H9 (cell line): ENCODE measurements at regions not wholly inside any gene's neighbourhood (a gene's known extent, or its start where the extent isn't known, plus 50 kb on each side); places are given as distances from the start of the nearest gene placed in this dataset.

Experiments
- DNase-seq: peaks from one replicate; pipeline ENCODE4 v3.0.0-alpha.2; 2017
- H2AFZ ChIP-seq: one replicate; pipeline ENCODE4 v1.6.1; 2013; ENCODE audit warnings: mild to moderate bottlenecking, low read length, control low read depth, moderate library complexity
- H2AK5ac ChIP-seq: 2 replicates; pipeline ENCODE4 v1.6.1; 2013; ENCODE audit warnings: low read length, control low read depth, mixed read lengths; ENCODE audit not compliant: insufficient read length
- H2BK120ac ChIP-seq: one replicate; pipeline ENCODE4 v1.6.1; 2013; ENCODE audit warnings: low read depth, mild to moderate bottlenecking, low read length, control low read depth, inconsistent platforms; ENCODE audit not compliant: poor library complexity, severe bottlenecking
- H2BK12ac ChIP-seq: 2 replicates; pipeline ENCODE4 v1.6.1; 2013; ENCODE audit warnings: low read length, control low read depth, mixed read lengths, low read depth; ENCODE audit not compliant: insufficient read length
- H2BK15ac ChIP-seq: 2 replicates; pipeline ENCODE4 v1.6.1; 2013; ENCODE audit warnings: low read depth, low read length, control low read depth
- H2BK20ac ChIP-seq: one replicate; pipeline ENCODE4 v1.6.1; 2013; ENCODE audit warnings: low read depth, mild to moderate bottlenecking, low read length, control low read depth, inconsistent platforms; ENCODE audit not compliant: poor library complexity, severe bottlenecking
- H2BK5ac ChIP-seq: 2 replicates; pipeline ENCODE4 v1.6.1; 2013; ENCODE audit warnings: low read length, control low read depth, mixed read lengths; ENCODE audit not compliant: insufficient read length
- H3K14ac ChIP-seq: 2 replicates; pipeline ENCODE4 v1.6.1; 2013; ENCODE audit warnings: low read length, control low read depth; ENCODE audit not compliant: insufficient read depth
- H3K18ac ChIP-seq: 2 replicates; pipeline ENCODE4 v1.6.1; 2013; ENCODE audit warnings: low read depth, mild to moderate bottlenecking, mixed read lengths, low read length, control low read depth; ENCODE audit not compliant: insufficient read length
- H3K23ac ChIP-seq: 2 replicates; pipeline ENCODE4 v1.6.1; 2013; ENCODE audit warnings: low read length, control low read depth, mixed read lengths, low read depth; ENCODE audit not compliant: insufficient read length
- H3K23me2 ChIP-seq: 2 replicates; pipeline ENCODE4 v1.6.1; 2013; ENCODE audit warnings: low read depth, mild to moderate bottlenecking, mixed read lengths, low read length, control low read depth; ENCODE audit not compliant: insufficient read length, poor library complexity, severe bottlenecking
- H3K27ac ChIP-seq: 2 replicates; pipeline ENCODE4 v1.5.1; 2013; ENCODE audit warnings: low read length, control low read depth, mixed read lengths, low read depth; ENCODE audit not compliant: insufficient read length
- H3K27me3 ChIP-seq: 2 replicates; pipeline ENCODE4 v1.6.1; 2013; ENCODE audit warnings: low read length, control low read depth, inconsistent platforms; ENCODE audit not compliant: insufficient read depth
- H3K4ac ChIP-seq: 2 replicates; pipeline ENCODE4 v1.6.1; 2013; ENCODE audit warnings: low read depth, mild to moderate bottlenecking, control low read depth, inconsistent platforms, low read length, moderate library complexity
- H3K4me1 ChIP-seq: 2 replicates; pipeline ENCODE4 v1.6.1; 2013; ENCODE audit warnings: low read length, control low read depth, inconsistent platforms; ENCODE audit not compliant: insufficient read depth
- H3K4me2 ChIP-seq: 2 replicates; pipeline ENCODE4 v1.6.1; 2013; ENCODE audit warnings: low read length, control low read depth, mixed read lengths; ENCODE audit not compliant: insufficient read length, insufficient read depth
- H3K56ac ChIP-seq: 2 replicates; pipeline ENCODE4 v1.6.1; 2013; ENCODE audit warnings: low read depth, mild to moderate bottlenecking, mixed read lengths, low read length, control low read depth; ENCODE audit not compliant: insufficient read length
- H3K79me1 ChIP-seq: 2 replicates; pipeline ENCODE4 v1.6.1; 2013; ENCODE audit warnings: low read depth, mild to moderate bottlenecking, moderate library complexity, low read length, control low read depth, inconsistent platforms; ENCODE audit not compliant: insufficient read depth, poor library complexity, severe bottlenecking
- H3K79me2 ChIP-seq: 2 replicates; pipeline ENCODE4 v1.6.1; 2013; ENCODE audit warnings: low read length, control low read depth, inconsistent platforms; ENCODE audit not compliant: insufficient read depth
- H3K9ac ChIP-seq: 2 replicates; pipeline ENCODE4 v1.6.1; 2013; ENCODE audit warnings: low read length, control low read depth, mixed read lengths; ENCODE audit not compliant: insufficient read length; ENCODE audit errors: extremely low read depth
- H3K9me3 ChIP-seq: one replicate; pipeline ENCODE4 v1.6.1; 2013; ENCODE audit warnings: low read depth, low read length, inconsistent platforms; ENCODE audit not compliant: control insufficient read depth
- H3T11ph ChIP-seq: one replicate; pipeline ENCODE4 v1.6.1; 2013; ENCODE audit warnings: mild to moderate bottlenecking, low read length, control low read depth, inconsistent platforms
- H4K20me1 ChIP-seq: one replicate; pipeline ENCODE4 v1.6.1; 2013; ENCODE audit not compliant: control insufficient read depth, insufficient read length, insufficient read depth
- H4K5ac ChIP-seq: 2 replicates; pipeline ENCODE4 v1.6.1; 2013; ENCODE audit warnings: low read depth, mild to moderate bottlenecking, mixed read lengths, low read length, control low read depth; ENCODE audit not compliant: insufficient read length
- H4K8ac ChIP-seq: replicated peaks from 2 replicates; pipeline ENCODE4 v1.6.1; 2013; ENCODE audit warnings: low read length, control low read depth, mixed read lengths, low read depth; ENCODE audit not compliant: insufficient read length
- H4K91ac ChIP-seq: 2 replicates; pipeline ENCODE4 v1.6.1; 2013; ENCODE audit warnings: low read depth, mild to moderate bottlenecking, moderate library complexity, mixed read lengths, low read length, control low read depth; ENCODE audit not compliant: insufficient read length
- H3K27ac Mint-ChIP-seq, 3 experiments: 2 replicates in 2 of 3; 3 replicates in 1 of 3; pipeline ENCODE4 v1.8.0; 2020 to 2021; ENCODE audit warnings: mixed read lengths in 3 of 3, mild to moderate bottlenecking in 1 of 3, moderate library complexity in 1 of 3
- H3K27me3 Mint-ChIP-seq: 2 replicates; pipeline ENCODE4 v1.8.0; 2021; ENCODE audit warnings: low read depth, mild to moderate bottlenecking, moderate library complexity, mixed read lengths
- H3K36me3 Mint-ChIP-seq, 3 experiments: 2 replicates in 2 of 3; 3 replicates in 1 of 3; pipeline ENCODE4 v1.8.0; 2020 to 2021; ENCODE audit warnings: low read depth in 3 of 3, mixed read lengths in 3 of 3; ENCODE audit not compliant: insufficient read depth in 1 of 3
- H3K4me1 Mint-ChIP-seq, 2 experiments: 2 replicates each; pipeline ENCODE4 v1.8.0; 2020; ENCODE audit warnings: mixed read lengths in 2 of 2
- H3K4me3 Mint-ChIP-seq, 2 experiments: 2 replicates in 1 of 2; 3 replicates in 1 of 2; pipeline ENCODE4 v1.8.0; 2020 to 2021; ENCODE audit warnings: mild to moderate bottlenecking in 2 of 2, mixed read lengths in 2 of 2, moderate library complexity in 1 of 2
- H3K9me3 Mint-ChIP-seq, 2 experiments: 2 replicates in 1 of 2; 3 replicates in 1 of 2; pipeline ENCODE4 v1.8.0; 2020; ENCODE audit warnings: mild to moderate bottlenecking in 2 of 2, mixed read lengths in 2 of 2, moderate library complexity in 1 of 2
- WGBS: extraction: QIAGEN DNeasy Blood & Tissue Kit; methylation state at CpG from one replicate; pipeline ENCODE4 v1.1.7; 2013; ENCODE audit warnings: missing lambda C conversion rate, low lambda C conversion rate, mixed read lengths; ENCODE audit not compliant: insufficient read length; ENCODE audit errors: extremely low coverage; 5-methylcytosine and 5-hydroxymethylcytosine counted together
- TF ChIP-seq, protein P1 (sequence below): fragments of 200-600 bp; sonication (generic); conservative IDR thresholded peaks from 3 replicates; pipeline ENCODE4 v1.8.0; 2021; ENCODE audit warnings: antibody characterized with exemption, mild to moderate bottlenecking

GRCh38 chr7:51867117-51867516 lies 550.5 kb upstream of the COBL start:
- DNase-seq: no peak
- no peak overlapping the region for H3K14ac ChIP-seq
- no peaks in the 10 kb centered on the region for H3K23me2 ChIP-seq
- no peak overlapping the region for H2AFZ ChIP-seq
- no peak overlapping the region for H3K9ac ChIP-seq
- no peak overlapping the region for H3K18ac ChIP-seq
- no peaks in the 10 kb centered on the region for H3K79me2 ChIP-seq
- no peak overlapping the region for H2BK5ac ChIP-seq
- no peak overlapping the region for H3K4ac ChIP-seq
- no peak overlapping the region for H4K8ac ChIP-seq
- H3K4me1 ChIP-seq: no peaks in the 10 kb centered on the region; the same call in 1 of the 2 replicates
- Mint-ChIP-seq H3K9me3 (peaks cover 10 to 12% of the 10 kb centered on the region in 2 experiments; a peak in 4 of 5 replicates), H3K27ac (no peak overlapping the region), H3K4me3 (no peak overlapping the region), H3K4me1 (peaks cover 0 to 8% of the 10 kb centered on the region in 2 experiments; a peak in 1 of 4 replicates), H3K27me3 (no peaks in the 10 kb centered on the region), H3K36me3 (peaks cover 0 to 7% (median 6%) of the 10 kb centered on the region in 3 experiments; a peak in 5 of 7 replicates)
- WGBS: no CpG with 5 or more reads among the region's 2 CpGs
- H2BK120ac ChIP-seq: no peak overlapping the region
- no peak overlapping the region for H4K5ac ChIP-seq
- no peaks in the 10 kb centered on the region for H3K9me3 ChIP-seq
- H2BK12ac ChIP-seq: no peak overlapping the region
- H2BK20ac ChIP-seq: no peak overlapping the region
- TF ChIP-seq, protein P1, sequence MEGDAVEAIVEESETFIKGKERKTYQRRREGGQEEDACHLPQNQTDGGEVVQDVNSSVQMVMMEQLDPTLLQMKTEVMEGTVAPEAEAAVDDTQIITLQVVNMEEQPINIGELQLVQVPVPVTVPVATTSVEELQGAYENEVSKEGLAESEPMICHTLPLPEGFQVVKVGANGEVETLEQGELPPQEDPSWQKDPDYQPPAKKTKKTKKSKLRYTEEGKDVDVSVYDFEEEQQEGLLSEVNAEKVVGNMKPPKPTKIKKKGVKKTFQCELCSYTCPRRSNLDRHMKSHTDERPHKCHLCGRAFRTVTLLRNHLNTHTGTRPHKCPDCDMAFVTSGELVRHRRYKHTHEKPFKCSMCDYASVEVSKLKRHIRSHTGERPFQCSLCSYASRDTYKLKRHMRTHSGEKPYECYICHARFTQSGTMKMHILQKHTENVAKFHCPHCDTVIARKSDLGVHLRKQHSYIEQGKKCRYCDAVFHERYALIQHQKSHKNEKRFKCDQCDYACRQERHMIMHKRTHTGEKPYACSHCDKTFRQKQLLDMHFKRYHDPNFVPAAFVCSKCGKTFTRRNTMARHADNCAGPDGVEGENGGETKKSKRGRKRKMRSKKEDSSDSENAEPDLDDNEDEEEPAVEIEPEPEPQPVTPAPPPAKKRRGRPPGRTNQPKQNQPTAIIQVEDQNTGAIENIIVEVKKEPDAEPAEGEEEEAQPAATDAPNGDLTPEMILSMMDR: peak; percentile 23; the same call in 1 of the 3 replicates
- no peak overlapping the region for H3K27ac ChIP-seq
- H3K23ac ChIP-seq: no peak overlapping the region
- no peak overlapping the region for H4K91ac ChIP-seq
- no peaks in the 10 kb centered on the region for H3K27me3 ChIP-seq
- H2BK15ac ChIP-seq: no peak overlapping the region
- no peak overlapping the region for H2AK5ac ChIP-seq
- no peak overlapping the region for H3K4me2 ChIP-seq
- no peaks in the 10 kb centered on the region for H3K79me1 ChIP-seq
- H3T11ph ChIP-seq: no peak overlapping the region
- H3K56ac ChIP-seq: no peak overlapping the region
- no peaks in the 10 kb centered on the region for H4K20me1 ChIP-seq
